ENCODE measurements at regions not wholly inside any gene's neighbourhood (a gene's known extent, or its start where the extent isn't known, plus 50 kb on each side); places are given as distances from the start of the nearest gene placed in this dataset.
"Not testable (repeated sequence)": the region's sequence is repeated elsewhere in the genome, so short reads cannot be mapped to it uniquely, and the experiment has no call there.

DNA sequence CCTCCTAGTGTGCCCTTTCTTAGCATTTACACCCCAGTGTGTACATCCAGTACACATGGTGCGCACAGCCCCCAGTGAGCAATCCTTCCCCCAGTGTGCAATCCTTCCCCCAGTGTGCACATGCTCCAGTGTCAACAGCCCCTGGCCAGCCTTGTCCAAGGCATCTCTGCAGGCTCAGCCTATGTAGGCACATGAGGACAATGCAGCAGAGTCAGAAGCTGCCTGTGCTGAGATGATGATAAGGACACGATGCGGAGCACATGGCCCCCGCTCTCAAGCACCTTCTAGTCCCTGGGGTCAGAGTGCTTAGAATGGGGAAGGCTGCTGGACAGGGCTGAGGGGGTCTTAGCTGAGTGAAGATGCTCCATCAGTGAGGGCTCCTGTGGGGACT, 69.8 kb downstream of the GADD45G start:
- DNase-seq, result no peak

- DNase-seq, result no peak
Observed at GRCh38 chr9:89675058-89675742, 70.4 kb downstream of the GADD45G start.

DNA sequence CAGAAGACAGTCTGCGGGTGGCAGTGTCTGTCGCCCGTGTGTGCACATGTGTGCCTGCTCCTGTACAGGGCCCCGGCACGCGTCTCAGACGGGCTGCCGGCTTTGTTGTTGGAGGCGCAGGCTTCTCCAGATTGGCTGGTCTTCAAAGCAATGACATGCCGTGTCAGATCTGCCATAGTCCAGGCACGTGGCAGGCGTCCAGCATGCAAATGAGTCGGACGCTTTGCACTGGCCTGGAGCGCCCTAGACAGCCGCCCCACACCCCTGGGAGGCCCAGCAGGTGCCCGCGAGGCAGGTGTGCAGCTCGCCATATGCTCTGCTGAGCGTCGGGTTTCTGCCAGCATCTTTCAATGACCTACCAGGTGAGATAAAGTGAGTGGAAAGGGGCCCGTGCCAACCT, 71.5 kb downstream of the GADD45G start:
- no peak for DNase-seq

- DNase-seq, result no peak
Observed at GRCh38 chr9:89677702-89678395, 73.0 kb downstream of the GADD45G start.

DNA sequence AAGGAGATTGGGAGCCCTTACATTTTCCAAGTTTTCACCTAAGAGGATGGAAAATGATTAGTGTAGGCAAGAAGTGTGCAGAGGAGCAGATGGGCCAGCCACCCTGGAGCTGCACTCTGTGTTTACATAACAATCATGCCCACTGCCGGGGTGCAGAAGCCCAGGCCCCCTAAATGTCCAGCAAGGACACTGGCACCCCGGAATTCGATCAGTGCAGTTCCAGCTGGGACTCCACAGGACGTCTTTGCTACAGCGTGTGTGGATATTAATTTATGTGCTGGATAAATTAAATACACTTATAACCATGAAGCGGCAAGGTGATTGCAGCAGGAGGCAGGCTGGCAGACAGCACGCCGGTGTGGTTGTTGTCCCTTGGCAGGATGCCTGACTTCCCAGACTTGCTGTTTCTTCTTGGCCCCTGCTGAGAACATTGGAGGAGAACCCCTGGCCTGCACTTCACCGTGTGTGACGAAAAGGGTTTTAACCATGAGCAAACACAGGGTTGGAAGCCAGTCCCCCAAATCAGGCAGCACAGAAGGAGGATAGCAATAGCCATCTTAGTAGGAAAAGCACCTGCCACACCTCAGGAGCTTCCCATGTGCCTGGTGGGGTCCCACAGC, 73.7 kb downstream of the GADD45G start:
- DNase-seq, result no peak

DNA sequence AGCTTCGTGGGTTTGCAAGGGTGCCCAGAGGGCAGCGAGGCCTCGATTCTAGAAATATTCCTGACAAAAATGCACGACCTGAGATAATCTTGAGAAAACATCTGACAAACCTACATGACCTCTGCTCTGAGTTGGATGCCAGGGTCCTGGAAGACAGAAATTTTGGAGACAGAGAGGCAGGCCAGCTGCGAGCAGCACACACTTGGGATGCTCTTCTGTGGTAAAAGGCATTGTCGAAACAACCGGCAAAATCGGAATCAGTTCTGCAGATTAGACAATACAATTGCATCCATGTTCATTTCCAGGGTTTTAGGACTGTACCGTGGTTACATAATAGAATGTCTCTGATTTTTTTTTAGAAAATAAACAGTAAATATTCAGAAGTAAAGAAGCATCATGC, 74.2 kb downstream of the GADD45G start:
- DNase-seq, result no peak

DNA sequence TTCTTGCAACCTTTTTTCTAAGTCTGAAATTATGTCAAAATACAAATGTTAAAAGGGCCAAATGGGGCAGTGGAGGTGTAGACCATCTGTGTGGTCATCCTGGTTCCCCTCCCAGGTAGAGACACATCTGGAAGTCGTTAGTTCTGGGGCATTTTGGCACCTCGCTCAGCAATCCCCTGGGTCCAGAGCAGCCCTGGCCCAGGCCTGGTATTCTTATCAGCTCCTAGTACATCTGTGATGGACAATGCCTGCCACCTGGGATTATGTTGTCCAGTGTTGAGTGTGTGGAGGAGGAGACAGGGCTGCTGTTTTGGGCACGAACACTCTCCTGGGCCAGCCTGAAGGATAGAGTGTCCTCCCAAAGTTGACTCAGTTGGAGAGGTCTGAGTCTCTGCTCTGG, 74.8 kb downstream of the GADD45G start:
- DNase-seq, result no peak

- DNase-seq, result no peak
Observed at GRCh38 chr9:89680547-89681467, 76.0 kb downstream of the GADD45G start.

DNA sequence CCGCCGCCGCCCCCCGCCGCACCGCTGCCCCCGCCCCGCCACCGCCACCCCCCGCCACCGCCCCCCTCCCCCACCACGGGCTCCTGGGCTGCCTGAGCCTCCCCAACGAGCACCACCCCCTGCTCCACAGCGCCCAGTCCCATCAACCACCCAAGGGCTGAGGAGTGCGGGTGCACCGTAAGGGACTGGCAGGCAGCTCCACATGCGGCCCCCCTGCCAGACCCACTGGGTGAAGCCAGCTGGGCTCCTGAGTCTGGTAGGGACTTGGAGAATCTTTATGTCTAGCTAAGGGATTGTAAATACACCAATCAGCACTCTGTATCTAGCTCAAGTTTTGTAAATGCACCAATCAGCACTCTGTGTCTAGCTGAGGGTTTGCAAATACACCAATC, 76.7 kb downstream of the GADD45G start:
- not testable (repeated sequence) for DNase-seq

DNA sequence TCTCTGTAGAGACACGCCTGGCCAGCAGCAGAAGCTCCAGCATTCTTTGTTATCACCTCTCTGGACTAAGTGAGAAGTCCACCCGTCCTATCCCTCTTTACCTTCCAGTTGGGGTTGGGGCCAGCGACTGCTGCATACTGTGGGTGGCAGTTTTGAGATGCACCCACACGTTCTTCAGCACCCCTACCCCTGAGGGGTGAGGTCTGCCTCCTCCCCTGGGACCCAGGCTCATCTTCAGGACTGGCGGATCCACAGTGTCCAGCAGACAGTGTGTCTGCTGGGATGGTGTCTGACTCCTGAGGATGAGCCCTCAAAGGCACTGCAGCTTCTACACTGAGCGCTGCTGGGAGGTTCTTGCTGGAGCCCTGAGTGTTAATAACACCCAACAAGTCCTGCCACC, 78.8 kb downstream of the GADD45G start:
- DNase-seq, result no peak

DNA sequence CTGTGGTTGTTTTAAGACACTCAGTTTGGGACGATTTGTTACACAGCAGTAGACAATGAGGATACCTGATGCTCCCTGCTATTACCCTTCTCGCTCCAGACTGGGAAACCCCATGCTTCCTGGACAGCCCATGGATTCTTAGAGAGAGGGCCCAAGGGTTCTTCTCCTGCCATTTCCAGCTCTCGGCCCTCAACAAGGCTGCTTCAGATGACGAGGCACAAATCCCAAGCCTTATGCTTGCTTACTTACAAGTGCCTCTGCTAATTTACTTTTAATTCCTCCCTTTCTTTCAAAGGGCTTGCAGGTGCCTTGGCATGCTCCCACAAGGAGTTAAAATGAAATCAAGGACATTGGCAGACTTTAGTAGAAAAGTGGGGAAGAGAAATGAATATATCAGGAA, 79.4 kb downstream of the GADD45G start:
- no peak for DNase-seq

GRCh38 chr9:89684912-89685636, 80.3 kb downstream of the GADD45G start:
- no peak for DNase-seq

DNA sequence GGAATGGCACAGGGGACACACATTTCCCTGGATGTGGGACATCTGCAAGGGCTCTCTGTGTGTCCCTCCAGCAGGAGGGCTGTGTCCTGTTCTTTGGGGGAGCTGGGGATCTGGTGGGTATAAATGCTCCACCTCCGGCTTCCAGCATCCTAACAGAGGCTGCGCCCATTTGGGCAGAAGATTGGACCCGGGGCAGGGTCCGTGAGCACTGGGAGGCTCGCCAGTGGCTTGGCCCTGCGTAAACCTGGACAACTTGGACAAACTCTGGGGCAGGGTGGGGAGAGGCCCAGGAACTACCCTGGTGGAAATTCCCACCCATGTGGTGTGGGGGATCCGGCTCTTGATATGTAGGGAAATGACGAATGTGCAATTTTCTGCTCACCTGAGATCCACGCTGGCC, 80.9 kb downstream of the GADD45G start:
- no peak for DNase-seq

DNA sequence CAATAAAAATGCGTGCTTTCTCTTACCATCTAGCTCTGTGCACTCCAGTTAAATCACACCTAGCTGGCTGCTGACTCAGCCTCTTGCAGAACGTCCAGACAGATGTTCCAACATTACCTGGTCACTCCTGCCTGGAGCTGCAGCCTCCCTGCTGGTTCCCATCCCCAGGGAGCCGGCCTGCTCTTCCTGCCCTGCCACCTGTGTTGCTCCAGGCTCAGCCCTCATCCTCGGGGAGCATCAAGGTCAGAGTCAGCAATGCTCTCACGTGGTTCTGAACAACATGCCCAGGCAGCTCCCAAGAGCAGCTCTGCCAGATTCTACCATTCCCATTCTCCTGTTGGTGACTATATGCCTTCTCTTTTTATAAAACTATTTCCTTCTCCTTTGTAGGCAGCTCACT, 81.3 kb downstream of the GADD45G start:
- DNase-seq, result no peak

DNA sequence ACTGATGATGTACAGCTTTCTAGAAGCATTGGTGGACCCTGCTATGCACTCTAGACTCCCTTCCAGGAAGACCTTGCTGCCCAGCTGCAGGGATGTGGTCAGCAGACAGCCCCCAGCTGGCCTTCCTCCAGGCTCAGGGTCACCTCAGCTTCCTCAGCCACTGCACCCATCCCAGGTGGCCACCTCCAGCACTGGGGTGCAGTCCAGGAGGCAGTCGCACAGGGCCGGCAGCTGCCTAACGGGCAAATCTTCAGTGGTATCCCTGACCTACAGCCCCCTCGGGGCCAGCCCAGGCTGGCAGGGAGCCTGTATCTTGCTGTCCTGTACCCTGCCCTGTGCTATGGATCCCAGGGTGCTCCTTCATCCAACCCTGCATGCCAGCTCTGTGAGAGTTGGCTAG, 81.8 kb downstream of the GADD45G start:
- no peak for DNase-seq

DNA sequence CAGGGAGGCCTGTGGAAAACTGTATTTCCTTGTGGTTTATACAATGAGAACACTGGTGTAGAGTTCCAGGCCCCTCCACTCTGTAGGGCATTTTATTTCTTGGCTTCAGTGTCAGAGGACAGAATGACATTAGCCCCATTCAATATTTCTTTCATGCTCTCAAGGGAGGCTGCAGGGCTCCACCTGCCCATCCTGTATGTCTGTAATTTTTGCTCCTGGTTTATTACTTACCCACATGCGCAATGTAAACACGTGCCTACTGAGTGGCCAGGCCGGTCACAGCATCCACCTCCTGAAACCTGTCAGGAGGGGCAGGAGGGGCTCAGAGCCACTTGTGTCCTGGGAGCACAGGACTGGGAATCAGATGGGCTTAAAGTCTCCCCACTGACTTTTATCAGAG, 82.4 kb downstream of the GADD45G start:
- no peak for DNase-seq

- no peak for DNase-seq
Observed at GRCh38 chr9:89687848-89688247, 83.0 kb downstream of the GADD45G start.

- DNase-seq, result not testable (repeated sequence)
Observed at GRCh38 chr9:89689321-89689720, 84.5 kb downstream of the GADD45G start.

DNA sequence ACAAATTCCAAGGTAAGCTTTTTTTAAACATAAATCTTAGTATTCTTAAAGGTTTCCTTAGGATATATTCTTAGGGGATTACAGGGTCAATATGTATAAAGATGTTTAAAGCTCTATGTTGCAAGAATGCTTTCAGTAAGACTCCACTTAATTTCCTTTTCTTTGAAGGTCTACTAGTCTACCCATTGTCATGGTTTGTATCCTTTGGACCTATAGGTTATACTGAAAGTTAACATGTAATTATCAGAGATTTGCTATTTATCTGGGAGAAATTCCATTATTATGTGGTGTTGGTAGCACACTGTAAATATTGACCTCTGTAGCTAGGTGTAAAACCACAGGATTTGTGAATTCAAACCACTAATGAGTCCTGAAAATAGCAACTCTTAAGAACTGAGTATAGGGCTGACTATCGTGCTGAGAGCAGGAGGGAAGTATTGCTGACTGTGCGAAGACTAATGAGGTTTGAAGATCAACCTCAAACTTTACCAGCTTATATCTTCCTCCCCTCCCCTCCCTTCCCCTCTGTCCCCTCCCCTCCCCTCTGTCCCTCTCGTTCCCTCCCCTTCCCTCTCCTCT, 85.6 kb downstream of the GADD45G start:
- DNase-seq, result no peak

DNA sequence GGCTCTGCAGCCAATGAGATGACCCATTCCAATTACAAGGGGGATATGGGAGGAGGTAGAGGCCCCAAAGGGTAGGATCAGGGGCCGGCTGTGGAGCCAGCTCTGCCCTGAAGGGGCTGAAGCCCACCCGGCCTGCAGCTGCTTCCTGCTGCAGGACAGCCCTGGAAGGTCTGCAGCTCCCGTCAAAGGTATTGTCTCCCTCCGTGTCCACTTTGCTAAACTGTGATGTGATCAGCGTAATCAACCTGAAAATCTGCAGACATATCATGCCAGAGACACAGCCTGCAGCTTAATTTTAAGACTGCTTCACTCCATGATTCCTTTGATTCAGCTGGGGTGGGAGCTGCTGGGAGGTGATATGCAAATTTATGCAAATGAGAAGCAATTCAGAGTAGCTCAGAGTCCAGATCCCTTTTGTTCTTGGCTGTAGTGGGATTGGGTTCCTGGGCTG, 90.7 kb downstream of the GADD45G start:
- DNase-seq, result no peak

DNA sequence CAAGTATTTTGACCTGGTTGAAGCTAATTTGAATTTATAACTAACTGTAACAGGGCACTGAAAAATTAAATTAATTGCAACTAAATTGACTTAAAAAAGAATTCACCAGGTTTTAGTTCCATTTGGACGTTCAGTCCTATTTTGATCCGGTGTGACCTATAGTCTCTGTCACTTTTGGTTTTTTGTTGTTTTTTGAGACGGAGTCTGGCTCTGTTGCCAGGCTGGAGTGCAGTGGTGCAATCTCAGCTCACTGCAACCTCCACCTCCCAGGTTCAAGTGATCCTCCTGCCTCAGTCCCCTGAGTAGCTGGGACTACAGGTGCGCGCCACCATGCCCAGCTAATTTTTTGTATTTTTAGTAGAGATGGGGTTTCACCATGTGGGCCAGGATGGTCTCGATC, 91.2 kb downstream of the GADD45G start:
- not testable (repeated sequence) for DNase-seq

GRCh38 chr9:89696780-89697179, 92.0 kb downstream of the GADD45G start:
- no peak for DNase-seq

All from effector CD4-positive, alpha-beta T cell (primary cell).